ENCODE measurements at regions not wholly inside any gene's neighbourhood (a gene's known extent, or its start where the extent isn't known, plus 50 kb on each side); places are given as distances from the start of the nearest gene placed in this dataset.

GRCh38 chr3:73955494-73956070, 330.8 kb upstream of the PDZRN3 start:
- DNase-seq (ENCODE audit: low read depth in 2 of 2), result no peak

DNA sequence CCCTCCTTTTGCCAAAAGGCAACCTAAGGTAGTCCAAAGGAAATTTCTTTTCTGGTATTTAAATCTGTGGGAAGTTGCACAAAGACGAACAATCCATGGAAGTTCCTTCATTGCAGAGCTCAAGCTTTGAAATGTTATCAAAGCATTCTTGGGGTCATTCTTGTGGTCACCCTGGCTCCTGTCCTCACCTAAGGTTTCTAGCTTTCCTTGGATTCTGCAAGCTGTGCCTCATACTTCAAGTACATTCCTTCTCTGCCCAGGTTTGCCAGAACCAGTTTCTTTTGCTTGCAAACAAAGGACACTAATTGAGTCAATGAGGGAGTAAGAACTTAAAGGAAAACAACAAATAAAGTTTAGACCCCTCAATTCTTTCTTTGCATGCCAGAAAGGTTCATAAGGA, 329.8 kb upstream of the PDZRN3 start:
- DNase-seq (ENCODE audit: low read depth in 2 of 2), result no peak

DNA sequence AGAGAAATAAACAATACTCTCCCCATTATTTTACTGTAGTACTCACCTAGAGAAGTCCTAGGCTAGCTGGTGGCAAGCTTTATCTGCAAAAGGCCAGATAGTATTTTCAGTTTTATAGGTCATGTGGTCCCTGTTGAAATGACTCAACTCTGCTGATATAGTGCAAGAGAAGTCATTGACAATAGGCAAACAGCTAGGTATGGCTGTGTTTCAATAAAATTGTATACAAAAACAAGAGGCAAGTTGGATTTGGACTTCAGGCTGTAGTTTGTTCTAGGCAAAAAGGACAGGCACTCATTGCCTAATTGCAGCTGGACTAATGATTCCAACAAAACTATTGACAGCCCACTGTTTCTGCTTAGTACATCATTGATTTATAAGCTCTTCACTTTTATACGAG, 328.0 kb upstream of the PDZRN3 start:
- DNase-seq (ENCODE audit: low read depth in 2 of 2), result no peak

DNA sequence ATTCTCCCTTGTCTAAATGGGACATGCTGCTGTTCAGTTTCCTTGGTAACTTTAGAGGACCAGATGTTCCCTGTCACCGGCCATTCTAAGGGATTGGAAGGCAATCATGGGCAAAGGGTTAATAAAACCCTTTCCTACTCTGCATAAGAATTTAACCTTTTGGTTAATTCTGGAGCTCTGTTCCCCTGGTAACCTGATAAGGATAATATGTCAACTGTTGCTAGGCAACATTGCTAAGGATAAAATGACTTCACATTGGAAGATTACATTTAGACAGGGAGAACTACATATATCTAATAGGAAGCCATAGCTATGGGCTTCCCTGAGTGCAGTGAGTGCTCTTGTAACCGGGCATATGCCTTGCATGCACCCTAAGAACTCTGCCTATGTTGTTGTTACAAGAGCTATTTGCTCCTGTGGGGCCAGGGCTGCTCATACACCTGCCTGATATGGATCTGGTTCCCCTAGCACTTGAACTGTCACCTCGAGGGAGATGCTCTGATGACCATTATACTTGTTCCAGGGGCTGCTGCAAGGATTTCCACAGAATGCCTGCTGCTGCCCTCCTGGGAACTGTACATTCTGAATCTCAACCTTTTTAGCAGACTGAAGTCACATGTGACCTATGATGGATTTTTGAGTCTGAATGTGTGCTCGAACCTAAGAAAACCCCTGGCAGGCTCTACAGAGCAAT, 326.3 kb upstream of the PDZRN3 start:
- DNase-seq (ENCODE audit: low read depth in 2 of 2), result no peak

DNA sequence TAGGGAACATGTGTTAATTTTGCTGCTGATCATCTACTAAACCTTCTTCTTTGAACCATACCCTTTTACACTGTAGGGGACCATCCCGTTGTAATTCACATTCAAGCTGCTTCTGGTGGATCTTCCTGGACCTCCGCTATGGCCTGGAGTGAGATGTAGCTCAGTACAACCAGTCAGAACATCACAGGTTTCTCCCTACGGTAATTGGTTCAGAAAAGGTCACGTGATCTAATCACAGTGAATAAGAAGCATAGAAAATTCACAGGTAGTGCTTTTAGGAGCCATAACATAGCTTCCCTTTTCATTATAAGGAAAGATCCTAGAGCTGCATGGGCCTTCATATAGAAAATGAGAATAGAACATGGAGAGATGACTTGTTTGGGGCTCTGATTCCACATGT, 320.8 kb upstream of the PDZRN3 start:
- DNase-seq (ENCODE audit: low read depth in 2 of 2), result no peak

DNA sequence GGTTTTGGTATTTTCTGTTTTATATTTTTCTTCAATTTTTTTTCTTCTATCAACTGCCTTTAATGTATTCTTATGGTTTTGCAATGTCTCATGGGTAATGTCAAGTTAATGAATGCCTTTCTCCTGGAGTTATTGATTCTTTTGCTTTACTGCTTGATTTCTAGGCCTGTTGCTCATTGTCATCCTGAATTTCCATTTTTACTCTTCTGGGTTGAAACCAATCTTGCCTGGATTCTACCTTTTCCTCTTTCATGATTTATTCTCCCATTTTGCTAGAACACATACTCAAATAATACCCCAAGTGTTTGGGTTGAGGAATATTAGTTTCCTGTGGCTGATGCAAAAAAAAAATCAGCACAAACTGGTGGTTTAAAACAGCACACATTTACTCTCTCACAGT, 315.2 kb upstream of the PDZRN3 start:
- DNase-seq (ENCODE audit: low read depth in 2 of 2), result no peak

DNA sequence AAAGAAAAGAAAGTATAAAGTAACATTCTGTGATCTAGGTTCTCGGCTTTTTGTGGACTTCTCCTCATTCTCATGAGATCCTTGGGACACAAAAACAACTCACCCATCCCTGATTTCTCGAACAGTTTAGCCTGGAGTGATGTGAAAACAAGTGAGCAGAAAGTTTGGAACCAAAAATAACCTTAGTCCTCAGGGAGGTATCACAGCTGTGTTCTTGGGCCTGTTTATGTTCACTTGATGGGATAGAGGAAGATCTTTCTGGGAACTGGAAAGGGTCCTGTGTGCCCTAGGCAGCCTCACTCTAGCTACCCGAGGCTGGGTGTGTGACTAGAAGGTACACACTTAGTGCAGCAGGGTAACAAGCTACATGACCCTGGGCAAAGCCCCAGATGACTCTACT, 308.8 kb upstream of the PDZRN3 start:
- no peak for DNase-seq (ENCODE audit: low read depth in 2 of 2)

DNA sequence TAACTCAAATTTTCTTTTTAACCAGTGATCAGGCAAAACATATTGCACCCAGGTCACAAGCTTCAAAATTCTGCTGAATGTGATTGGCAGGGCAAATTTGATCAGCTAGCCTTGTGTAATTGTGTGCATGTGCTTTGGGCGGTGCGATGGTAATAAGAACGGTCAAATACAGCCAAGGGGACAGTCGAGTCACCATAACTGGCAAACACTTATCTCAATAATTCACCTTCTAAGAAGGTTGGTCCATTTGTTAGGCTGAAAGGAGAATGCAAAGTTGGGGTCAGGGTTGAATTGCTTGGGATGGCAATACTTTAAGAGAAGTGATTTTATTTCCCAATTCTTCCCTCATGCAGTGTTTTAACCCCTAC, 302.4 kb upstream of the PDZRN3 start:
- DNase-seq (ENCODE audit: low read depth in 2 of 2), result no peak

DNA sequence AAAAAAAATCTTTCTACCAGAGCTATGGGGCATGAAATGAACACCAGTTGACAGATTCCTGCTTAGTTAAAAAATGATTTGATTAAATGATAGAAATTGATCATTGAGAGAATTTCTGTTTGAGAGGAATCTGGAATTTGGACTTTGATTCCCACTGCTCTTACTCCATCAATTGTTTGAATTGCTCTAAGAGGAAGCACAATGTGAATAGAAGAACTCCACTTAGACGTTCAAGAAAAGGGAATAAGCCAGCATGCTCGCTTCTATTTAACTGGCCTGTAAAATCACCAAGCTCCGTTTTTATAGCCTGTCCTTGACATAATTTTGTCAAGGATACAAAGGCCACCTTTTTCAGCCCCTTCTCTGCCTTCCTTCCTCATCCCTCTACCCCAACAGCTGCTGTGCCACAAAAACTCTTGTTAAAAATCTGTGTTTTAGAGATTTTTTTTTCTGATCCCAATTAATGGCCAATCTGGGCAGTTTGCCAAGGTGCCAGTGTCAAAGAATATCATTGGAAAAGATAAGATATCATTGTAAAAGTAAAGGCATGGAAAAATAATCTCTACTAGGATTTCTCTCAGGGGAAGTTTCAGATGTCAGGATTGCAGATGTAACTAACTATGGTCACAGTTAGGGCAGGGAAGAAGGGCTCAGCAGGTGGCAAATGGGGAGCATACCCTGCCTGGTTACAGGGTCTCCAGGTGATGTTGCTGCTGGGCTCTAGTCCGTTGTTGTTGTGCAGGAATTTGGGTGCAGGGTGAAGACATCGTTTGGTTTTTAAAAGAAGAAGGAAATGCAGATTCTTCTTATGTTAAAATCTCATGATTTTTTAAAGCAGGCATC, 301.8 kb upstream of the PDZRN3 start:
- no peak for DNase-seq (ENCODE audit: low read depth in 2 of 2)

DNA sequence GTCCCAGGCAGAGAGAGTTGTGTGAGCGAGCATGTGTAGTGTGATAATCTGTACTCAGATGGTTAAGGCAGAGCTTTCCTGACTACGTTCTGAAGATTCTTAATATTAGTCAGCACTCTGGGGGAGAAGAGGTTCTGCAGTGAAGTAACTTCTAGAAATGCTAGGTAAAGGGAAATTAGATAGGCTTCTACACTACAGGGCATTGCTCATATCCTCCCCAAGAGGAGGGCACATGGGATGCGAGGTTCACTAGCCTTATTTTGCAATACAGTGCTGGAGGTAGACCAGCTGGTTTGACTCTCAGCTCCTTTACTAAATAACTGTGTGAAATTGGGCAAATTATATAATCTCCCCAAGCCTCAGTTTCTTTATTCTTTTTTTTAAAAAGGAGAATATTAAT, 300.3 kb upstream of the PDZRN3 start:
- DNase-seq (ENCODE audit: low read depth in 2 of 2), result no peak

DNA sequence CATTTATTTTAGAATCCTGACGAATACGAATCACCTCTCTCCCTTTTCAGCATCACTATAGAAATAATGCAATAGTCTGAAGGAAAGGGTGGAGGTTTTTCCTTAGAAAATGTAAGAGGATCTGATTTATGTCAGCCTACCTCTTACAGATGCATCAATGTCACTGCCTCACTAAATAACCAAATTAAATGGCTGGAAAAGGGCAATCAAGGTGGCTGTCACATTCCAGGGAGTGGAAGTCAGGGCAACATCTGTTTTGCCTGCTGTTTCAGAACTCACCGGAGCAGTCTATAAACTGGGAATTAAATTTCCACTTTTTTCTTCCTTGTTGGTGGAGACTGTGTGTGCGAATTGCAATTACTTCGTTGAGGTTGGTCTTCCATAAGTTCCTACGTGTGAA, 299.3 kb upstream of the PDZRN3 start:
- DNase-seq (ENCODE audit: low read depth in 2 of 2), result no peak

DNA sequence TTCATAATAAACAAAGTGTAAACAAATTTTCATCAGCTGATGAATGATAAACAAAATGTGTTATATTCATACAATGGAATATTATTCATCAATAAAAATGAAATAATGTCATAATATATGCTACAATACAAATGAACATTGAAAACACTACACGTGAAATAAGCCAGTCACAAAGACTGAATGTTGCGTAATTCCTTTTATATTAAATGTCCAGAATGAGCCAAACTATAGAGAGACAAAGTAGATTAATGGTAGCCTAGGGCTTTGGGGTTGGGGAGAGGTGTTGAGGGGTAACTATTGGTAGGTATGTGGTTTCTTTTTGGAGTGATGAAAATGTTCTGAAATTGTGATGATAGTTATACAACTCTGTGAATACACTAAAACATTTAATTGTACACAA, 292.9 kb upstream of the PDZRN3 start:
- no peak for DNase-seq (ENCODE audit: low read depth in 2 of 2)

DNA sequence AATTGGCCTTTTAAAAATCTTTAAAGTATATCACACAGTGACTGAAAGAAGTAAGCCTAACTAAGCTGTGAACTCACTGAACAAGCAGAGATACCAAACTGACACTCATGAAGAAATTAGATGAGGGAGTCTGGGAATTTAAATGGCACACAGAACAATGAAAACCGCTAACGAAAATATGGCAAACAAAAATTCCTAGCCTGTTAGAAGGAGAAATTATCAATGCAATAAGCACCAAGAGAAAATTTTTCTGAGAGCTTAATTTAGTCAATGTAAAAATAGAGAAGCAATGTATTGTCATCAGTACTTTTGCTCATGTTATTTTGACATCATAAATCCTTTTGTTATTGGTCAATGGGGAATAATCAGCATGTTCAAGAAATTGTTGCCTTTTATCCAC, 291.1 kb upstream of the PDZRN3 start:
- no peak for DNase-seq (ENCODE audit: low read depth in 2 of 2)

- no peak for DNase-seq (ENCODE audit: low read depth in 2 of 2)
Observed at GRCh38 chr3:73908218-73908617, 283.5 kb upstream of the PDZRN3 start.

DNA sequence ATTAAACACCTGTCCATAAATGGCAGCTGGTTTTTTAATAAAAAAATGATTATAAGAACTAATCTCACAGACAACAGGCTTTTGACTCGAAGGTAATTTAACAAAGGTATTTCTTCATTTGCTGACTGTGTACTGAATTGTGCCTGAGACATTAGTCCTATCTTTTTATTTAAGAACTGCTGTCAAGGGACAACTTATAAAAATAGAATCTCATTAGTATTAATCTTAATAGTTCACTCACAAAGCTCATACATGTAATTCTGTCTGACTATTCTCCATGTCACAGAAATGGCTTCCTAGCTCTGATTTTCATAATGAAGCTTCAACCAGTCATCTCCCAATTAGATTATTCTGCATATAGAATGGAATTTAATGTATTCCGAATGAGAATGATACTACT, 276.9 kb upstream of the PDZRN3 start:
- no peak for DNase-seq (ENCODE audit: low read depth in 2 of 2)

DNA sequence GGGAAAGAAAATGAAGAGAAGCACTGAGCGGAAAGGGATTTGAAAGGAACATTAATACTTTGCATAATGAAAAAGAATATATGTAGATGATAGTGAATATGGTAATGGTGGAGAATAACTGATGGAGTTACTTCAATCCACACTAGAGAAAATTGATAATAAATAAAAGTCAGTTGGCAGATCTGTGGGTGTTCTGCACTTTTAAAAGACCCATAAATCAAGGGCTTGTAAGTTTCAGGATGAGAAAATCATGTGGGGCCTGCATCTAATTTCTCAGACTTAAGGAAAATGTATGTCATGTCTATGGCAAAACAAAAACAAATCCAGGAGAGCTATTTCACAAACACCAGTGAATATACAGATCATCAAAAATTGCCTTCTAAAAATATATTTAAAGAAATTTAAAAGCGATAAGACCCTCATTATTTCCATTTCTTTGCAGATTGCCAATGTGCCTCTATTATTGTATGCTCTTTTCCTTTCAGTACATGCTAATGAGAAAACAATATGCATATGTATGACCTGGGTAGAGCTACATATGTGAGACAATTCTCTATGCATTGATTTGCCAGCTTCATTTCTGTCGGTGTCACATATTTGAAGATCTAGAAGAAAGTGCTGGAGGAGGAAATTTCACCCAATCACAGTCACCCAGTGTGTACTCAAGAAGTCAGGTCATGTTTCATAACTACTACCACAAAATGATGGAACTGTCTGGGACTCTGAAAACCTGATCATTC, 269.9 kb upstream of the PDZRN3 start:
- DNase-seq (ENCODE audit: low read depth in 2 of 2), result no peak

DNA sequence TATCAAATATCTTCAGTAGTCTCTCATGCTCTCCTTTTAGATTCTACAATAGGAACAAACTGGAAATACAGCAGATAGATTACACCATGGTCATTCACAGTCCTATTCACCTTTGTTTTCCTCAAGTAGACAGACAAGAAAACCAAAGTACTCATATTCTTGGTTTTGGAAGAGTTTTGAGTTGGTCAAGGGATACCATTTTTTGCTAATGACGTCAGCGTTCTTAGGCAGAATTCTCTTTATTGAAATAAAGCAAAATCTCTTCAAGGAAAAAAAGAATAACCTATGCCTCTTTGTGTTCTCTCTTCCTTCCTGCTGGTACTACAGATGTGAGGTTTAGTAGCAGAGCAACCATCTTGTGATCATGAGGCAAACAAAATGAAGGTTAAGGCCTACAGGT, 268.3 kb upstream of the PDZRN3 start:
- DNase-seq (ENCODE audit: low read depth in 2 of 2), result no peak

DNA sequence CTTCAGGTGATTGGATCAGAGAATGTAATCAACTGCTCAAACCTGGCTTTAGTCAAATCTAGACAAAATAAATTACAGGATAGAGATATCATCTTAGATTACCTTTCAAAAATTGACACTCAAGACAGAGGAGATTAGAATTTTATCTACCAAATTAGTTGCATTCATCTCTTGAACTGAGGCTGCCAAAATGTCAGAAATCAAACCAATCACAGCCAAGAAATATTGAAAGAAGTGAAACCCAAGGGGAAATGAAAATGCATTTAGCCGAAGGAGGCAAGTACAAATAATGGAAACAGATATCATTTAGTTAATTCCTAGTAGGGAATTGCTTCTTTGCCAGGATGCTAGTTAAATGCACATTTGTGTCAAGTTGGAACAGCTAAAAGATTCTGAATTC, 261.1 kb upstream of the PDZRN3 start:
- no peak for DNase-seq (ENCODE audit: low read depth in 2 of 2)

DNA sequence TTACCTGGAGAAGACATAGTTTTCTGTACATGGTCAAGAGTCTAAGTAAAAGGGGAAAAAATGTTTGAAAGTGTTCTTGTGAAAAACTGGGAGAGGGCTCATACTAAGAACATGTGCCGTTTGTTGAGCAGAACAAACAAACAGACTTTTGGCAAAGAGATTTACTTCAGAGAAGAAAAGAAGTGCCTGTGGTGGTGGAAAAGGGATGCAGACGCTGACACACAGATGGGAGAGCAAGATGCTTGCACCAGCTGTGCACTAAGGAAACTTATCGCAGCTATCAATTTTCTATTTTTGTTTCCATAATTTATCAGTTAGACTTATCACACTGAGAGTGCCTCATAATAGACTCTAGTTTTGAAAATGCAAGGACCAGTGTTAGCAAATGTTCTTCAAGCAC, 259.6 kb upstream of the PDZRN3 start:
- no peak for DNase-seq (ENCODE audit: low read depth in 2 of 2)

DNA sequence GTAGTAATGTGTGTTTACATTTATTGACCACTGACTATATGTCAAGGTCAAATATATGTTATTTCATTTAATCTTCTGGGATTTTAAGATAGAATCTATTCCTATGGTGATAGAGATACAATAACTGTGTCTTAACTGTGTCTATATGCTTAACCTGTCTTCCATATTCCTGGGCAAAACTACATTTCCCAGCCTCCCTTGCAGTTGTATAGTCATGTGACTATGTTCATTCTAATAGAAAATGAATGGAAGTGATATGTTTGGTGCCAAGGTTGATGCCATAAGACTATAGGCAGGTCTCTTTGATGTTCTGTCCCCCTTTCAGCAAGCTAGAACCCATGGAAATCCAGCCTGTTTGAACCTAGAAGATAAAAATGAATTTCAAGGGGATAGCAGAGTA, 258.8 kb upstream of the PDZRN3 start:
- no peak for DNase-seq (ENCODE audit: low read depth in 2 of 2)

DNA sequence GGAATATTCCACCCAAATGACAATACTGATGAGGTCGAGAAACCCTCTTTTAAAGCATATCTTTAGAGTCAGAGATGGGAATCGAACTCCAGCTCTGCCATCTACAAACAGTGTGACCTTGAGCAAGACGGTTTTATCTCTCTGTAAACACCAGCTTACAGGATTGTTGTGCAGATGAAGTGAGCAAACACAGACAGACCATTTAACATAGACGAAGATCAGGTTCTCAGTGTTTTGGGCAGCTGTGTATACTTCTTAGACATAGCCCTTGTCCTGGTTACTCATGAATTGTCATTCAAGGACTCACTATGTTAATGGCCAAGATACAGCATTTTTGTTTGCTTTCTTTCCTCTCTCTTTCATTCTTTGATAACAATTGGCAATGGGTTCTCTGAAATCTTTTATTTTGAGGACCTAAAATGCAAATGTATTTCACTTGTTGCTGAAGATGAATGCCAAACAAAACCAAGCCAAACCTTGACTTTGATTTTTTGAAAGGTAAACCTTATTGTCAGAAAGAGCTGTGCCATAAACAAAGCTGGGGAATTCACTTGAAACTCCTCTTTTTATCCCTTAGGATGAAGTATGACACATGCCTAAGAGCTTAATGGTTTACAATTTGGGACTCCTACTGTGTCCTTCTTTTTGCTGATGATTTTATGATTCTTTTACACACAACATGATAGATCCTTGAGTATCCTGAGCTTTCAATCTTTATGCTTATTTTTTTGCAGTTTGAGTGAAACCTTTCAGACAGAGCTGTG, 250.0 kb upstream of the PDZRN3 start:
- DNase-seq (ENCODE audit: low read depth in 2 of 2), result no peak

GRCh38 chr3:73874161-73874560, 249.4 kb upstream of the PDZRN3 start:
- no peak for DNase-seq (ENCODE audit: low read depth in 2 of 2)

Measured in fibroblast of skin of left biceps (primary cell).